GM18519 (cell line): ENCODE measurements at regions not wholly inside any gene's neighbourhood (a gene's known extent, or its start where the extent isn't known, plus 50 kb on each side); places are given as distances from the start of the nearest gene placed in this dataset.

ENCODE experiments used
- ATAC-seq: cut with Tn5 transposase; IDR thresholded peaks from one replicate; pipeline ENCODE4 v1.9.1; 2021; ENCODE audit warnings: mild to moderate bottlenecking, moderate library complexity; ENCODE audit not compliant: unreplicated experiment, low FRiP score

DNA sequence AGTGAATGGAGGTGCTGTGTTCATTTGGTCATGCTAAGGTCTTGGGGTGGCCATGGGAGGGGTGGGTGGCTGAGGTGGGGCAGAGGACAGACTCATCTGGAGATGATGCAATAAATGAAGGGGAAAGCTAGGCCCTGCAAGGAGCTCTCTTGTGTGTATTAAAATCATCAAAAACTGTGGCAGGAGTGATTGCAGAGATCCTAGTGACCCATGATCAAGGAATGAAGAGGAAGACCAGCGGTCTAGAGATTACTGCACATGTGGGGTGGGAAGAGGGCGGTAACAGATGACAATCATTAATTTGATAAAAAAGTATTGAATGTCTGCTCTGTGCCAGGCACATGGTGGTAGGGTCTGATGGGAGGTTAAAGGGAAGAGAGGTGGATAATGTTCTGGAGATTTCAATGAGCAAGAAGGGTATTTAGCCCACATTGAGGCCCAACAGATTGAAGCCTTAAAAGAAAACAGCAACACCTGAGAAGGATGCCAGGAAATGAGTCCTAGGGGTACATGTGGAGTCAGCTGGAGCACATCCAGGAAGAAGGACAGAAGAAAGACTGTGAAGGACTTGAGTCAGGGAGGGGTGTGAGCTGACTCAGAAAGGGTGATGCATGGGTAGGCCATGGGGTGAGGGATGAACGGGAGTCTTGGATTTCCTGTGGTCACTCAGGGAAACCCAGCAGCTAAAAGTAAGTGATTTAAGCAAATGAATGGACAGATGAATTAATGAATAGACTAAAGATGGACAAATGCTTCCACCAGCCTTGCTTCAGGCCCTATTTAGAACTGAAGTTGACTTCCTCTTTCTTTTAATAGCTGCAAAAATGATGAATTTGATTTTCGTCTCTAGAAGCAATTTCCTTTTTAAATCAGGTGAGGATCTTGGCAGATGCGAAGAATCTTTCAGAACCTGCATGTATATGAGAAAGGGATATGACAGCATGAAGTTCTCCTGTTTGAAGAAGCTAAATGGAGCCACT, 83.1 kb upstream of the IGFBP3 start:
- no peak for ATAC-seq

DNA sequence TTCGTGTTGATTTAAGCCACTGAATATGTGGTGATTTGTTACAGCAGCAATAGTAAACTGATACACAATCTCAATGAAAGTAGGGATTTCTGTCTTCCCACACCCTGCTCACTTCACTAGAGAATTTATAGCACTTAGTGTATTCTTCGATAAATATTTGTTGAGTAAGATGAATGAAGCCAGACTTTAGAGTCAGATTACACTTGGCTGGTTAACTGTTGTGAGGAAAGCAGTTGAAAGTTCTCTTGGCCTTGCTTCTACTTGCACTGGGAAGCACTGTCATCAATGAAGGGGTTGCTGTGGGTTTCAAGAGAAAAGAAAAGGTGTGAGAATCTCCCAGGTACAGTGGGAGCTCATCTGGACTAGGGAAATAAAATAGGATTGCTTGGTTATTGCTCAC, 82.1 kb upstream of the IGFBP3 start:
- no peak for ATAC-seq

DNA sequence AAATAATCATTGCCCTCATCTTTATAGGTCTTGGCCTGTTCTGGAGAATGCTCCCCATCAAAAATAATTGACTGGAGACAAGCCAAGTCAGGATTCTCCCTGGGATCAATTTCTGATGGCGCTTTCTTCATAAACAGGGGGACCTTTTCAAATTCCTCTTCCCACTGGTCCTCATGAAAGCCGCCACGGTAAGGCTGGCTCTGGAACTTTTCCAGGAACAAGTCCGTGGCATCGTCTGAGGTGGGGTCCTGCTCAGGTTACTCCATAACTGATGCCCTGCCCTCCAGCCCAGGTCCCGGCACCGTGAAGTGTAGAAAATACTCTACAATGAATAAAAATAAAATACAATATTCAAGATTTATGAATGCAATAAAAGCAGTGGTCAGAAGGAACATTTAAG, 79.4 kb upstream of the IGFBP3 start:
- no peak for ATAC-seq

DNA sequence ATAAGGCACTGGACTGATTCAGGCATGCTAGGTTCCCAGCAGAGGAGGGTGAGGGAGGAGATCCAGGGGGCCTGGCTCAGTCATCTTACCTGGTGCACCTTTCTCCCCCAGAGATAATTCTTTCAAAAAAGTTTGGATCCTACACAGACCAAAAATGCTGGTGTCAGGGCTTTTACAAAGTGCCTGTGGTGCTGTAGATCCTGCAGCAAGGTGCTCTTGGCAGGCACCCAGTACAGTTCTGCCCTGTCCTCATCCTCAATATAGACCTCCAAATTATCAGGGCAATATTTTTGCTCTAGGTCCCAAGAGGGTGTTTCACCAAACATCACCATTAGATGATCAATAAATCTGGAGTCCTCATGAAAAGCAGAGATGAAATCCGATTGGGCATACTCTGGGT, 78.5 kb upstream of the IGFBP3 start:
- no peak for ATAC-seq

DNA sequence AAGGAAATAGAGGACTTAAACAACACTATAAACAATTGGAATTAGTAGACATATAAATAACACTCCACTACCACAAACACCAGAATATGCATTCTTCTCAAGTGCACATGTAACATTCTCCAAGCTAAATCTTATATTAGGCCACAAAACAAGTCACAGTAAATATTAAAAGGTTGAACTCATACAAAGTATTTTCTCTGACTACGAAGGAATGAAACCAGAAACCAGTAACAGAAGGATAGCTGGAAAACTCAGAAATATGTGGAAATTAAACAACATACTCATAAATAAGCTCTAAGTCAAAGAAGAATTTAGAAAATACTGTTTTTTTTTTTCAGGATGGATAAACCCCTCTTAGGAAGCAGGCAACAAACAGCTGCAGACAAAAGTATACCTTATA, 77.4 kb upstream of the IGFBP3 start:
- no peak for ATAC-seq

DNA sequence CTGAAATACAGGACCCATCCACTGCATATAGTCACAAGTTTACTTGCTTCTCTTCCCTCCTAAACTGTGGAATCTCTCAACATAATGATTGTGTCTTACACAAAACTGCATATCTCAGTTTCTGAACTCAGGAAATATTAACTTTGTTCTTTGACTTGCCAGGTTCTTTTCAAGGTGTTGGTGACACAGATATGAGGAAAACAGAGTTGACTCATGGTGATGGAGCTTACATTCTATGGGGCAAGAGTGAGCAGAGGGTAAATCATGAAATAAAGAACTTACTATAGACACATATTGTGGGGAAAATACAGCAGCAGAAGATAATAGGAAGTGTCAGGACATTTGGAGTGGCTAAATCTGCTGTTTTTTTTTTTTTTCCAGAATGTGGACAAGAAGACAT, 72.5 kb upstream of the IGFBP3 start:
- no peak for ATAC-seq

DNA sequence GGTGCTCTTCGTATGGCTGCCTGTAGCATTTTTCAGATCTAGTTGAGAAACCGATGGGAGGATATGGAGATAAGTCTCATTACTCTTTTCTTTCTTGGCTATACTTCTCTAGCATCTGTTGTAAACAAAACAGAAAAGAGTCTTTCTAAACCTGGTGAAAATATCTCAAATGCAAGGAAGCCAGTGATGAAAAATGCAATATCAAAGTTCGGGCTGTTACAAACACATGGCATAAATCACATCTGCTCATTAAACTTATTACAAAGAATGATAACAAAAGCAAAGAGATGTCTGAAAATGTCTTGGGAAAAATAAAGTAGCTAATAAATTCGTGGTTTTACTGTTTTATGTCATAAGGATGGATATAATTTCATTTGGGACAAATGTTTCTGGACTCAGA, 71.8 kb upstream of the IGFBP3 start:
- no peak for ATAC-seq

DNA sequence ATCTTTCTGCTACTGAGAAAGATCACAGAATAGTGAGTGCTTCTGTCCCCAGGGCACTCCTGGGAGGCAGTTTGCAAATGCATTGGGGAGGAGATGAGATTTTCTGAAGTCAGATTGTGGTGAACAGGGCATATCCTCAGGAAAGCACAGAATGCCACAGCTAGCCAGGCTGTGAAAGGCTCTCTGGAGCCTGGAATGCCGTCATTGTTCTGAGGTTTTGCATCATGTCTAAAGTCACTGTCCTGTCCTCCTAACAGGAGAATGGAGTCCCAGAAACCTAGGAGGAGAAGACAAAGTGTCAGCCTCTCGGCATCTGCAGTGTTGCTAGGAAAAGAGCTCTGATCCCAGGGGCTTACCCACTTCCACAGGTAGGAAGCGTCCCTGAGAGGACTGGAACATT, 69.2 kb upstream of the IGFBP3 start:
- no peak for ATAC-seq

DNA sequence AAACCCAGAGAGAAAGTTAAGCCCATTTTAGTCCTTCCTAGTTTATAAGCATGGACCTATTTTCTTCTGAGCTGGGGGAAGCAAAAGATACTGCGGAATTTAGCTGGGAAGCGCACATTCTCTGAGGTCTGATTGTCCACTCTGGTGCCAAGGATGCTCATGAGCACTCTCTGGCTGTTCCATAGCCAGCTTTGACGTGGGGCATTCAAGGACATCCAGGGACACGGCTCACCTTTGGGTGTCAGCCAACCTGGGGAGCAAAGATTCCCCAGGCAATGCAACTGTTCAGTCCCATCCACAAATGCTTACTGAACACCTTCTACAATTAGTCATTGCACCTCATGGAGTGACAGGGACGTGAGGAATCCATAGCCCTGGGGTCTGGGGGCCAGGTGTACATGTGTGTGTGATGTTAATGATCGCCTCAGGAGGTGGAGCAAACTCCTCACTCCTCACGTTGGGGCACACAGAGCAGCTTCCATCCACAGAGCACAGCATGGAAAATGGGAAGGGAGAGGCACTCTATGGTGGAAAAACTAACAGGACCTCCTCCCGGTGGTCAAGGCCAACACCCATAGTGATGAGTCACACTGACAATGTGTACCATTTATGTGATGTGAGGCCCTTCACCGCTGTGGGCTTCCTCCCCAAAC, 67.5 kb upstream of the IGFBP3 start:
- no peak for ATAC-seq

DNA sequence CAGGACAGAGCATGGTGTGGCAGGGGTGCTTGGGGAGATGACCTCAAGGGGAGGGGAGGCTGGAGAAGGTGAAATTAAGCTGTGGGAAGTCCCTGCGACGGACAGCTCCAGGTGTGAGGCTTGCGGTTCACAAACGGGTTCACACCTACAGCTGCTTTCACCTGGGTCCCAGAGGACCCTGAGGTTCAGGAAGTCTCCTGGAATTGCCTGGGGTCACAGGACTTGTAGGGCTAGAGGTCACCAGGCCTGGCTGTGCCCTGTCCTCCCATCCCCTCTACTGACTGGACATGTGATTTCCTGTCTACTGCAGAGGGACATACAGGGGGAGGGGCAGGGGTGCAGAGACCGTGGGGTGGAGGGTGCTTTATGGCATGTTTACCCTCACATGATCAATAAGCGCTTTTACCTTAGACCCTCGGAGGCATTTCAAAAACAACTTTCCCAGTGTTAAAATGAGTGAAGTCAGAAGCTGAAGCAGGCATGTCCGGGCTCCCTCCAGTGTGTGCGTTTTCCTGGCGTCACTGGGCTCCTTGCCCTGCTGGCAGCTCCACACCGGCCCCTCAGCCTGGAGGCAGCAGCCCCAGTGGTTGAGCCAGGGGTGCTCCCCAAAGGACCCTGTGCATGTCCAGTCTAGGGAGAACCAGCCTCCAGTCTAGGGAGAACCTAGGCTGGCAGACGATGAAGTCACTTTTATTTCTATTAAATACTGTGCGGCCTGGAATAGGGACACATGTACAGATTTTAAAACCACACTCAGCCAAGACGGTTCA, 66.6 kb upstream of the IGFBP3 start:
- no peak for ATAC-seq

DNA sequence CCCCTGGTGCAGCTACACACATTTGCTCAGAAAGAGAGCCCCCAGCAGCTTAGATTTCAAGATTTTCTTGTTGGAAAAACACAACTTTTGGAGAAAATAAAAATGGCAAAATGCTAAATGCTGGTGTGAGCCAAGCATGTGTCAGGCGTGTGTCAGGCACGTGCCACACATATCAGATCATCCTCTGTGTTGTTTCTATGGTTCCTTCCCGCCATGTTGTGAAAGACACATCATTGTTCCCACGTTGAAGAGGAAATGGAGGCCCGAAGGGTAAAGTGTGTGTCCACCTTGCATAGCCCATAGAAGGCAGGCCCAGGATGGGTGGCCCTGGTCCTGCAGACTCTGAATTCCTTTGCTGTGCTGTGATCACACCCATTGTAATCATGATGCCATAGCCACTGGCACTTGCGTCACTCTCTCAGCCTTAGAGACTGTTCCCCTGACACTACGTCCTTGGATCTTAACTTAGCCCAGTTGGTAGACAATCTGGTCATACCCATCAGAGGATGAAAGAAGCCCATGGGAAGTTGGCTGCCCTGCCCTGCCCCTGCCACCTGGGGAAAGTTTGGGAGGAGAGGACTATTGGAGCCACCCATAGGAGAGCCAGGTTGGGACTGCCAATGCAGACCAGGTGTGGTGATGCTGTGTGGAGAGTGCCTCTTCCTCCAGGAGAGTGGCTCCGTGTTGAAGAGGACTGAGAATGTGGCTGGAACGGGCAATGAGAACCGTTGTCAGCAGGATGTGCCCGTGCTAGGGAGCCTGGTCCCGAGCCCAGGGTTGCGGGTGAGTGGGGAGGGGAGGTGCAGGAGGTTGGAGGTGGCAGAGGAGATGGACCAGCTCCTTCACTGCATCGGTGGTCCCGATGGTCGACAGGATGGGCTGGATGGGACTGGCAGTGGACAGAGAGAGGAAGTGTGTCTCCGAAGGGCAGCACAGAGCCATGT, 65.6 kb upstream of the IGFBP3 start:
- no peak for ATAC-seq

DNA sequence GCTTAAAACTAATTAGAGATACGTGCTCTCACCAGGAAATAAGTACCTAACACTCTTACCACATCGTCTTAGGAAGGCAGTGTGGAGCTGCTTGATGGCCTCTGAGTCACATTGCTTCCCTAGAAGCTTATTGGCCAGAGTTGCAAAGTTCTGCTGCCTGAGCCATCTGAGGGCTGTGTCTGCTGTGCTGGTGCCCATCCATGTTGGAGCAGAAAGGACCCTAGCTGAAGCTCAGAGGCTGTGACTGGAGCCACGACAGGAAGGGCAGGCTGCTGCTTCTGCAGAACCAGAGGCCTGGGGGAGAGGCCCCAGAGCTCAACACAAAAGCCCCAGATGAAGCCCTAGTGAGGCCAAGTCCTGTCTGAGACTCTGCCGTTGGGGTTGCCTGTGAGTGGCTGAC, 64.8 kb upstream of the IGFBP3 start:
- ATAC-seq = no peak

DNA sequence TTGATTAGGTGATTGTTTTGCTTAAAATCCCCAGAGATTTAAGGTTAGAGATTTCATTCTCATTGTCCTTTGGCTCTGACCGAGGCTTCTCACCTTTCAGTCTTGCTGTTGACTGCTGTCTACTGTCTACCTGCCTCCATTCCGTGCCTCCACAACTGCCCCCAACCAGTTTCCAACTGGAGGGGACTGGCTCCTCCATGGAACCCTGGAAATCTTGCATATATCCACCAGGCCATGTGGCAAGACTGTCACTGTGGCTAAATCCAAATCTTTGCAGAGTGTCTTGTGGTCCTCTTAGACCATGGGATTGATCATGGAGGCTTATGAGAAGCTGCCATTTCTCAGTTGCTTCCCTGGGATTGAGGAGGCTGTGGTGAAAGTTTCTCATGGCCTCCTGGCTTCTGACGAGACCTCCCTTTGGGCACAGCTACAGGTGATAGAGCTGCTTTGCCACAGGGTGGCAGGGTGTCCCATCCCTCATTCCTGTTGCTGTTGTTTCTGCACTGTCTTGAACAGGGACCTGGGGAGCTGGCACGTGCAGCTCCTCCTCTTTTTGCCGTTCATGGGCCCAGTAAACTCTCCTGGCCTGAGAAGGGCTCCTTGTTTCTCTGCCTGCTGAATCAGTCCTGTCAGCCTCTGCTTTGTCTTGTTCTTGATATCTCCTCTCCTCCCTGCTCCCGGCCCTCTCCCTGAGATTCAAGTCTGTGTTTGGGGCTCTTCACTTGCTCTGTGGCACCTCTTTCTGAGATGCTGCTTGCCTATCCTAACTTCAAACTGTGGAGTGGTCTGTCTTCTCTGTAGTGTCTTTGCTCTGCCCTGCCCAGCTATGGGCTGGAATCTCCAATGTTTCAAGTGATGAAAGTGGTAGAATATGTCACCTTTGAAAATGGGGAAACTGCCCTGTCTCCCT, 63.6 kb upstream of the IGFBP3 start:
- ATAC-seq = no peak

DNA sequence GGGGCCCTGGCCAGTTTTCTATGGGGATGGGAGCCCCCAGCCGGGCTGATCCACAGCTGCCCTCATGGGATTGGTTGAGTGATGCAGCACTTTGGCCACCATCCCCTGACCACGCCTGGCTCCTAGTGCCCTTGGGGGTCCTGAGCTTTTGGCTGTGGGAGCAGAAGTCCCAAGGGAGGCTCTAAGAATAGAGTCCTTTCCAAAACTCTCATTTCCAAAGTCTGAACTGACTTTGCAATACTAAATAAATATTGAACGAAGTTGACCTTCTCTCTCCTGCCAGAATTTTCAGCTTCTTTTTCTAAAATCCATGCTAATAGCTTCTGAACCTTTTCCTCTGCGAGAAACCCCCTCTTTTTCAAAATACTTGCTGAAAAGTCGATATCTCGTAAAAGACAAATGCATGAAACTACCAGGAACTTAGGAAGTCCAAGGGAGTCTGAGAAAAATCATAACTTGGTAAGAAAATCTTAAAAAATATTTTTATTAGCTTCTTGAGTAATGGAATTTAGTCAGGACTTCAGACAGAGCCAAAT, 62.7 kb upstream of the IGFBP3 start:
- ATAC-seq = no peak

DNA sequence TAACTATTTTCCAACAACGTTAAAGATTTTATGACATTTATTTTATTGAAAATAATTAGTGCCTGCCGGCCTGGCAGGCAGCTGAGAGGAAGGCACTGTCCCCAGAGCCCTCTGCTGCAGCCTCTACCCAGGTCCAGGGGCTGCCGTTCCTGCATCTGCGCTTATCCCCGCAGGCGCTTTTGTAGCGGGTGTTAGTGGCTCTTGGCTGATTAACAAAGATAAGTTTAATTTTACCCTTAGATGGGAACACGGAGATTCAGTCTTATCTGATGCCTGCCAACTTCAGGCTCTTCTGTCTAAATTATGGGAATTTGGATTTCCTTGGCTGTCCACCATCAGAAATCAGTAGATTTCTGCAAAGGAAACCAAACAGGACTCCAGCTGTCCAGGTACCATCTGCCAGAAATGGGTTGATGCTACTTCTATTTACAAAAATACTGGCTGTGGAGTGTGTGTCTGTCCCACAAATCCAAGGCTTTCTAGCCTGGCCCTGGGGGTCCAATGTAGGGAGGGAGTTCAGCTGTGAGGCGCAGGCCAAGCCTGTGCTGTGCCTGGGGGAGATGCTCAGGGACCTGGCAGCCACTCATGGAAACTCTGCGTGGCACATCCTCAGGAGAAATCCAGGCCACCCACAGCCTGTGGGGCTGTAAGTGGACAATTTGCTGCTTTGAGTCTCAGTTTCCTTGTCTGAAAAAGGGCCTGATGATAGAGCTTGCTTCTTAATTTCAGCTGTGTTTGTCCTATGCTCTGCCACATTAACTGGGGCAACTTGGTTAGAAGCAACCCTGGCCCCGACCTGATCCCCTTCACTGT, 62.0 kb upstream of the IGFBP3 start:
- no peak for ATAC-seq

DNA sequence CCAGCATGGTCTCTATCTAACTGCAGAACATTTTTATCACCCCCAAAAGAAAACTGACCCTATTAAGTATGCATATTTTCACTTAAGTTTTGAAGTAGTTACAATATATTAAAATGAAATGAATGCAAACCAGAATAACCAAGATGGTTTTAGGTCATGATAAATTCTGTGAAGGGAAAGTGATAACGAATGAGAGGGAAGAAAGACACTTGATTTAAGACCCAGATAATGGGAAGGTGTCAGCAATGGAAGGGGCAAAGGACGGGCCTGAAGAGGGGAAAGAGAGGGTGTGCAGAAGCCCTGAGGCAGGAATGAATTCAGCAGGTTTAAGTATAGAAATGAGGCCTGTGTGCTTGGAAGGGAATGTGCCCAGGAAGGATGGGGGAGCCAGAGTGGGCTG, 61.1 kb upstream of the IGFBP3 start:
- ATAC-seq = no peak

DNA sequence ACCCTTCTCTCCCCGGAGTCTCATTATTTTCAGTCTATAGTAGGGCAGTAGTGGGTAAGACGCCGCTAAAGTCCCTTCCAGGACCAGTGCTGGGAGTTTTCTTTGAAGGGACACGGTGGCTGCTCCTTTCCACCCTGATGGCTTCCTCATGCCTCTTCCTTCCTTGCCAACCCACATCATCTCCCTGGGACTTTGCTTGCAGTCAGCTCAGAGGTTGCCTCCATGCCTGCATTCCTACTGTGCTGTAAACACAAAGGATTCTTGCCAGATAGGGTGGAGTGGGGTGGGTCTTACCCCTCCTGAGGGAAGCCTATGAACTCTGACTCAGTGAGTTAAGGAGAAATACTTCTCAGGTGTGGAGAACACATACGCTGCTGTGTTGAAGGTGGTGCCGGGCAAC, 59.9 kb upstream of the IGFBP3 start:
- no peak for ATAC-seq
